DMS53 treated with DMSO at 0.1 percent for 48 hours (cell line): ENCODE measurements at regions not wholly inside any gene's neighbourhood (a gene's known extent, or its start where the extent isn't known, plus 50 kb on each side); places are given as distances from the start of the nearest gene placed in this dataset.
A peak's percentile ranks its signal among the peaks of the same experiment; 100 is the strongest.
"Not testable (repeated sequence)": the region's sequence is repeated elsewhere in the genome, so short reads cannot be mapped to it uniquely, and the experiment has no call there.

Experiments
- DNase-seq: peaks from one replicate; lab custom pipeline; 2025; ENCODE audit not compliant: unreplicated experiment; lab: John Stamatoyannopoulos, UW

DNA sequence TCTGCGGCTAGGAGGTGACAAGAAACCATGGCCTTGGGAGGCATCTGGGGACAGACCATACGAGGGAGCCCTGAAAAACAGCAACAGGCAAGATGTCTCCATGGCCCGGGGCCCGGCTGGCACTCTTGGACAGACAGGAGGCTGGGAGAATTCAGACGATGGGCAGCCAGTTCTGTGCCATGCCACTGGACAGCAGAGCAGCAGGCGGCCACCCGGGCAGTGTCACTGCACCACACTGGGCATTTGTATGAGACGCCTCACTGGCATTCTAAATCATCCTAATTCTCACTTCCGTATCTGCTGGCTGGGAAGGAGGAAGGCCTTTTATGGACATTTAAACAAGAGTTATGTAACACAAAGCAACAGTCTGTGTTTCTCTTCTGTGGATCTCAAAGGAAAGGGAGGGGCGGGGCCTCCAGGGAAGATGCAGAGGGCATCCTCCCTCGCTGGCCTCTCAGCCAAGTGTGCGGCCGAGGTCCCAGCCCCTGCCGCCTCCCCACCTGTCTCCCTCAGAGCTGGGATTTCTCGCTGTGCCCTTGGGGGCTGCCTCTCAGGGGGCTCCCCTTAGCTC, 350.3 kb downstream of the SHANK2 start:
- no peak for DNase-seq

DNA sequence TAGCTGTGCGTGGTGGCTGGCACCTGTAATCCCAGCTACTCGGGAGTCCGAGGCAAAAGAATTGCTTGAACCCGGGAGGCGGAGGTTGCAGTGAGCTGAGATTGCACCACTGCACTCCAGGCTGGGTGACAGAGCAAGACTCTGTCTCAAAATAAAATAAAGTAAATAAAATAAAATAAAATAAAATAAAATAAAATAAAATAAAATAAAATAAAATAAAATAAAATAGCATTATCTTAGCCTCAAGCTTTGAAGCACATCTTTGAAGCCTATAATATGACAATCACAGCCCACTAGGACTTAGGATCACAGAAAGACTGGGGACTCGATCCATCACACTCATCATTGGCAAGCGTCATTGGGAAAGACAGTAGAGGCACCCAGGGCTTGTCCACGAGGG, 349.1 kb downstream of the SHANK2 start:
- not testable (repeated sequence) for DNase-seq

DNA sequence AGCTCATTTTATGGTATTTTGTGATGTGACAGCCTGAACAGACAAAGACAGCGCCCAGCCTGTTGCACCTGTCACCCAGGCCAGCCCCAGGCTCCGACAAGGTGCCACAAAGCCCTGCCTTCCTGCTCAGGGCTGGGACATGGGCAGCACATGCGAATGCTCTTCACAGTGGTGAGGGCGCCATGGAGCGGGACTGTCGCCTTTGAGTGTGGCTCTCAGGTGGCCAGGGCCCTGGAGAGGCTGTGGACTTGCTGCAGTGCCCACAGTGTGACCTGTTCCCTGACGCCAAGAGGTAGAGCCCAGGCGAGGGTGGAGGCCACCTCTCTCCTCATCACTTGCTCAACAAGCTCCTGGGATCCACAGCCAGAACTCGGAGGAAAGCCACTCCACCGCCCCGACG, 346.3 kb downstream of the SHANK2 start:
- DNase-seq, result no peak

DNA sequence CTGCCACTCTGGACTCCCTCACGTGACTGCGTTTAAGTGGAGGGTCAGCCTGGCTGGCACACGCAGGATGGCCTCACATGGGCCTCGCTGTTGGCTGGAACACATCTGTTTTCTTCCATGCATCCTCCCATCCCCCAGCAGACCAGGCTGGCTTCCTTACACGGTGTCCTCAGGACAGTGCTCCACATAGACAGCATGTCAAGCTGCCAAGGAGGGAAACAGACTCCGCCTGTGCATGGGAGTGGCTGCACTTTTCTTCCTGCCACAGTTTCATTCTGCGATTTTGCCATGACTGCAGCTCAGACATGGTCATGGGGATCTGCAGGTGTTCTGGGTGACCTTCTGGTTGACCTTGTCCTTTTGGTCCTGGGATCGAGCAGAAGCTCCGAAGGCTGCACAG, 344.2 kb downstream of the SHANK2 start:
- DNase-seq, result no peak

DNA sequence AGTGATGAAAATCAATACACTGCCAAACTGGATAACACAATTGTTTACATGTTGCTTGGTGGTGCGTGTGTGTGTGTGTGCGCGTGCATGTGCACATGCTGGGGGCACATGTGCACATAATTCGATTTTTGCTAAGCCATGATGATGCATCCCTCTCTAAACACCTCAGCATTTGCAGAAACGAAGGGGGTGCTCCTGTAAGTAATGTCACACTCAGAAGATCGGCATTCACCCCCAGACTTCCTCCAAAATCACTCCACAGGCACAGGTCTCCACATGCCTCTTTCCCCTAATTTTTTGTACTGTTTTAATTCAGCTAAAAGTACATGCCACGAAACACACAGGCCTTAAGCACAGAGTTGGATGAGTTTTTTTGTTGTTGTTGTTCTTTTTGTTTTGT, 341.5 kb downstream of the SHANK2 start:
- no peak for DNase-seq

DNA sequence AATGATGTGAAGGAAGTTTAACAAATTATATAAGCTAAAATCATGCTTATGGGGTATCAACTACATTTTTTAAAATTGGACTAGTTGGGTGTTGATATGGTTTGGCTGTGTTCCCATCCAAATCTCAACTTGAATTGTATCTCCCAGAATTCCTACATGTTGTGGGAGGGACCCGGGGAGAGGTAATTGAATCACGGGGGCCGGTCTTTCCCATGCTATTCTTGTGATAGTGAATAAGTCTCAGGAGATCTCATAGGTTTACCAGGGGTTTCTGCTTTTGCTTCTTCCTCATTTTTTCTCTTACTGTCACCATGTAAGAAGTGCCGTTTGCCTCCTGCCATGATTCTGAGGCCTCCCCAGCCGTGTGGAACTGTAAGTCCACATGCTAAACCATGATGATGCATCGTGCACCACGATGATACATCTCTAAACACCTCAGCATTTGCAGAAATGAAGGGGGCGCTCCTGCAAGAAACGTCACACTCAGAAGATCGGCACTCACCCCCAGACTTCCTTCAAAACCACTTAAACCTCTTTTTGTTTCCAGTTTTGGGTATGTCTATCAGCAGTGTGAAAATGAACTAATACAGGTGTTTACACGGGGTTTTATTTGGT, 340.0 kb downstream of the SHANK2 start:
- DNase-seq, result no peak

DNA sequence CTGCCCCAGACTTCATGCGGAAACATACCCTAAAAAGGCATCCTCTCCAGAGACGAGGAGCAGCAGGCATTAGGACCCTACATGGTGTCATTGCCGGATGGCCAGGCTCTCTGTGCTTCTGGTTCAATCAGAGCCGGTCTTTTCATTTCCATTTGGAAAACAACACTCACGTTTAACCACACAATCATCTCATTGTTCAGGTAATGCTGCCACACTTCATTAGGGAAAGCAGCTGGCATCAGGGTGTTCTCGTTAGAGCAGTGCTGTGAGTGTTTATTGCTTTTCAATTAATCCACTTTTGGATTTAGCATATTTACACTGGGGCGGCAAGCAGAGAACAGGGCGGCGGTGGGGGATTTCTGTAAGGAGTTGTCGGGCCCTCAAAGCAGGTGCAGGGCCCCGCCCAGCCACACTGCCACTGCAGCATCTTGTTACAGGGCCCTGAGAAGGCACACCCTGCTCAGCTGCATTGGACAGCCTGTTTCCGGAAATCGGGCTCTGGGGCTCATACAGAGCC, 338.6 kb downstream of the SHANK2 start:
- peak; percentile 18 for DNase-seq

DNA sequence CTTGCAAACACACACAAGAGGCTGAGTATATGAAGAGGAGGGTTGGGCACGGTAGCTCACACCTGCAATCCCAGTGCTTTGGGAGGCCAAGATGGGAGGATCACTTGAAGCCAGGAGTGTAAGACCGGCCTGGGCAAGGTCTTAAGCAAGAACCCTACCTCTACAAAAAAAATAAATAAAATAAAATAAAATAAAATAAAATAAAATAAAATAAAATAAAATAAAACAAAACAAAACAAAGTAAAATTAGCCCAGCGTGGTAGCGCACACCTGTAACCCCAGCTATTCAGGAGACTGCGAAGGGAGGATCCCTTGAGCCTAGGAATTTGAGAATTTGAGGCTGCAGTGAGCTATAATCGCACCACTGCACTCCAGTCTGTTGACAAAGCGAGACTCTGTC, 337.9 kb downstream of the SHANK2 start:
- DNase-seq, result no peak

DNA sequence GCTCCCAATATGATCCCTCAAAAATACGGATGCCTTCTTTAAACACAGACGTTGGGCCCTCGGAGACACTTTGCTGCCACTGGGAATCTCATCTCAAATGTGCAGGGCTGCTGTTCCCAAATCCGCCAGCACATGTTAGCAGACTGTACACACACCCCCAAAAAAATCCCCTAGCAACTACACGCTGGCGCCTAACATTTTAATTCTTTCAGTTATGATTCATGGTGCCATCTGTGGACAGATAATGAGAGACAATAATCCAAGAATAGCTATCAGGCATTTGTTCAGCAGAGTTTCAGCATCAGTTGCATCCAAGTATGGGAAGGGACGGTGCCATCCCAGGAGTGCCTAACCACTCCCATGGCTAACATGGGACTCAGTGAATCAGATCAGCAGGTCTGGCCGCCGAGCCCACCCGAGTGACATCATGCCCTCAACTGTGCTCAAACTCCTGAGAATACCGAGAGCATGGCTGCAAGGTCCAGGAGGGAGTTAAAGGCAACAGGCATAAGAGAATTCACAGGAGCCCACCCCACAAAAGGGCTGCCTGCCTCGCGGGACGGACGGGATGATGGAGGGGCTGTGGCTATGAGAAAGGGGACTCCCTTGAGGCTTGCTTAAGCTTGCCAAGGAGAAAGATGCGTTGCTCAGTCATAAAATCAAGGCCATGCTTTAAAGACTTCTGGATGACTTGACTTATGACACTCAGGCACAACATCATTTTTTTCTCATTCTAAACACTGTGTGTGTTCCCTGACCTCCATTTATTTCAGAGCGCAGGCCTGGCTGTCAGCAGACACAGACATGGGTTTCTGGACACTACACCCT, 337.0 kb downstream of the SHANK2 start:
- no peak for DNase-seq

DNA sequence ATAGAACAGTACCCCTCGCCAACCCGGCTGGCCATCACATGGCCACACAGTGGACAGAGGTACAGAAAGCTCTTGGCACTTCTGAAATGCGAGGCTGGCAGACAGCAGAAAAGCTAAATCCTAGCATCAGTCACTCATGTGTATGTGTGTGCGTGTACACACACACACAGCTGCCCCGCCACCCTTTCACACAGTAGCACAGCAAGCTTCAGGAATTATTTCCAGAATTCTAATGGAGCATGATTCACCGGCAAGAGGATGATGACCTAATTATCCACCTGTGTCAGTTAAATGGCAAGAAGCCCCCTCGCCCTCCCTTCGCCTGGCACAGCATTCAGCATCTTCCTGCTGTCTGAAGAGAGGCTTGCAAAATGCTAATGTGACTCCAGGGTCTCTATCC, 336.0 kb downstream of the SHANK2 start:
- DNase-seq, result no peak

DNA sequence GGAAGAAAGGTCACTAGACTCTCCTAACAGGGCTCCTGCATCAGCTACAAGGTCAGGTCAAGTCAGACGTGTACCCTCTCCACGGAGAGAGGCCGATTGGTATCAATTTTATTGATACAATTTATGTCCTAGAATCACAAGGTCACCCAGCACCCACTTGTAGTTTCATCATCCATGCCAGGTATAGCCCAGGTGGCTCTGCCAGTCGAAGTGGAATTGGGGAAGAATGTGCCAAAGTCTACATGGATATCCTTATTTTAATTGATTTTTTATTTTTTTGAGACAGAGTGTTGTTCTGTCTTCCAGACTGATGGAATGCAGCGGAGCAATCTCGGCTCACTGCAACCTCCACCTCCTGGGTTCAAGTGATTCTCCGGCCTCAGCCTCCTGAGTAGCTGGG, 334.1 kb downstream of the SHANK2 start:
- DNase-seq, result no peak

DNA sequence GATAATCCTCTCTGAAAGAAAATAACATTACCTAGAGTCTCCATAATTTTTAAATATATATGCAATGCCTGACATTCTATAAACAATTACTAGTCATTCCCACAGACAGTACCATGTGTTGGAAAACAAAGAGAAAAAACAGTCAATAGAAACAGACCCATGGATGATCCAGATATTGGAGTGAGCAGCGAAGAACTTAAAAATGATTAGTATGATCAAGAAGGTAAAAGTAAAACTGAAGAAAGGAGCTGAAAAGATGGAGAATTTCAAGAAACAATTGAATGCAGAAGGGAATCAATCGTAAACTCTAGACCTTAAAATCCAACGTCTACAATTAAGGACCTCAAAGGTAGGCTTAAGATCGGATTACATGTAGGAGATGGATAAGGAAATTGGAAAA, 330.6 kb downstream of the SHANK2 start:
- DNase-seq, result no peak

DNA sequence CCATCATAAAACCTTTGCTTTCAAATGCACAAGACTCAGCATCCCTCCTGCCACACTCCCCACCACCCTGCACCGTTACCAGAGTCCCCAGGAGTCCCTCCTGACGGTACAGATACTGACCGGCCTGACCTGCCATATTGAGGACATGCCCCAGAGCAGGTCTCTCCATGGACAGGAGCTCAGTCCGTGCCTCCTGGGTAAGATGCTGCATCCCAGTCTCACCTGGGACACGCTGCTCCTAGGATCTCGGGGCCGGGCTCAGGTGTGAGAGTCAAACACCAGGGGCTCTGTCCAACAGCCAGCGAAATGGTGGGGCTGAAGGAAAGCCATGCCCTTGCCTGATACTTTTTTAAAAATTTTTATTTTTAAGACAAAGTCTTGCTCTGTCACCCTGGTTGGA, 328.3 kb downstream of the SHANK2 start:
- DNase-seq, result no peak

DNA sequence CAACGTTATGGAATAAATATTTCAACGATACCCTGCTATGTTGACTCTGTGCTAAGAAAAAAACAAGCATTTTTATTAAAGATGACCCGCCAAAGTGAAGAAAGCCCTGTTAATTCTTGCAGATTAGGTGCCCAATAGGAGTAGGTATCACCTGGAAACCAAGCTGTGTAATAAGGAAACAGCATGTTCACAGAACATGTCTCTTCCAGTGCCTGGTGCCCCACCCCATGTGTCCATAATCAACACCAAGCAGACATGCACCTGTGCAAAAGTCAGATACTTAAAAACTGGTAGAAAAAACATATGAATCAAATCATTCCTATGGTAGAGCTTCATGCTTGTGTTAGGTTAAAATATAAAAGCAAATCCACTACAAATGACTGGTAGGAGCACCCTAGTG, 327.1 kb downstream of the SHANK2 start:
- no peak for DNase-seq

DNA sequence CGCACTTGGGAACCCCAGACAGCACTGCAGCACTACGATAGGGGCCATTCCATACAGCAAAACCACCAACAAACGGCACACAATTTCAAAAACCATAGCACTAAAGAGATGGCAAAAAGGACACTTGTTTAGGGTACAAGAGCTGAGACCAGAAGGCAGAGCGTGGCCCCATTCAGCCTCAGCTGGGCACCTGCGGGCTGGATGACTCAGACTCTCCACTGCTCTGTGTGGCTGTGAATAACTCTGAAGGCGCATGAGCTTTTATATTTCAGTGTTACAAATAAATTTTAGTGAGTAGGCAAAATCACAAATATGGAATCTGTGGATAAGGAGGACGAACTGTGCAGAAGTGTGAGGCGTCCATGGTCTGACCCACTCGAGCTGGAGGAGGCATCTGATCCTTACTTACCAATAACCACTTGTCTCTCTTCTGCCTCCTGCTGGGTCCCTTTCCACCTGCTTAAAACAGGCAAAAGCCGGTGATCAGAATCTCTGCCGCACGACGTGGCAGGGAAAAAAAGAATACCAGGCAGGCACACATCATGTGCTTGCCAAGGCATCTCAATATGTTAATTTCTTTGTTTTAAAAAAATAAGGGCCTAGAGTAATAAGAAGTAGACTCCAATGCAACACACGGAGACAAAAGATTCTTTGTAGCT, 325.7 kb downstream of the SHANK2 start:
- no peak for DNase-seq

DNA sequence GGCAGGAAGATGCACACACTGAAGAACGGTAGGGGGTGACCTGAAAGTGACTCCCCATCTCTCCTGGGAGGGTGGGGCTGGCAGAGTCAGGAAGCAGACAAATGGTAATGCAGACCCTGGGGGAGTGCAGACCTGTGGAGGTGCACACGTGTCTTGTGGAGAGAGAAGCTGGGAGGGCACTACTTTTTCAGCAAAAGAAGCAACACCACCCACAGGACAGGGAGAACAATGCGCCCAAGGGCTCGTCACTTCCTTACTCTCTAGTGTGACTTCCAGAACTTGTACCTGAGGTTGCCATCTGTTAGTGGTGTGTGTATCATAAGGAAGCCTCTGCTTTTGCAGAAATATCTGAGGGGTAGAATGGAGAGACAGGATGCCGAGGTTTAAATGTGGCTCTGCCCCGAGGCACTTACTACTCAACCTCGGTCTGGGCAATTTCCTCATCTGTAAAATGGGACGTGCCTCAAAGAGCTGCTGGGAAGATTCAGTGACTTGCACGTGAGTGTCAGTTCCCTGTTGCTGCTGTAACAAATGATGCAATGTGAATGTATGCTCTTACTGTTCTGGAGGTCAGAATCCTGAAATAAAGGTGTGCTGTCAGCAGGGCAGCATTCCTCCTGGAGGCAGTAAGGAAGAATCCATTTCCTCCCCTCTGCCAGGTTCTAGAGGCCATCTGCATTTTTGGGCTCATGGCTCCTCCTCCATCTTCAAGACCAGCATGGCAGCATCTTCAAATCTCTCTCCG, 323.4 kb downstream of the SHANK2 start:
- DNase-seq, result no peak

DNA sequence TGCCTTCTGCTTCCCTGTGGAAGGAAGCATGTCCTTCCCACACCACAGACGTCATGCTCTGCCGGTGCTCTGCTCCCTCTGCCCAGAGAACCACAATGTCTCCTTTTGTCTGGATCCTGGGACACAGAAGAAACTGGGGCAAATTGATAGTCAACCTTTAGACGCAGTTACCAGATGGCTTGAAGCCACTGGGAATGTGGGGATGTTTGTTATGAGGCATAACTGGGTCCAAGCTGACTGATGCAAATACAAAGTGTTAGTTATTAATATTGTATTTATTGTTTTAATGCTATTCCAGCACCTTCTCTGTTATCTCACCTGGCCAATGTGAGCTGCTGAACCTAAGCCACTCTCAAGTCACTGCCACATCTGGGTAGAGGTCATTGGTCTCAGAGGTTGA, 322.2 kb downstream of the SHANK2 start:
- DNase-seq, result no peak

DNA sequence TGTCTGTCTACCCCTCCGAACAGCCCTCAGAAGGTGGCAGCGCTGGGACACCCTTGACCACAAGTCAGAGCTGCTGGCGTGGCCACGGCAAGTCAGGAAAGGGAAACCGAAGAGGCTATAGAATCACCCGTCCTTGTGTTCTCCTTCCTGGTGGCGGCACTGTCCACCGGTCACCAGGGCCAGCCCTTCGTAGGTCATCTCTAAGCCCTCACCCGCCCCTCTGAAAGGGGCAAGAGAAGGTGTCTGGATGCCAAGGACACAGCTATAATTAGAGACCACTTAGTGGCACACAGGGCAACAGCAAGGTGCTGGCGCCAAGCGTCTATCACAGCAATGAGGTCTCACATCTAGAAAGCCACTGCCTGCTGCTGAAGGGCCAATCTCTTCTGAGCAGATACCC, 320.9 kb downstream of the SHANK2 start:
- no peak for DNase-seq

DNA sequence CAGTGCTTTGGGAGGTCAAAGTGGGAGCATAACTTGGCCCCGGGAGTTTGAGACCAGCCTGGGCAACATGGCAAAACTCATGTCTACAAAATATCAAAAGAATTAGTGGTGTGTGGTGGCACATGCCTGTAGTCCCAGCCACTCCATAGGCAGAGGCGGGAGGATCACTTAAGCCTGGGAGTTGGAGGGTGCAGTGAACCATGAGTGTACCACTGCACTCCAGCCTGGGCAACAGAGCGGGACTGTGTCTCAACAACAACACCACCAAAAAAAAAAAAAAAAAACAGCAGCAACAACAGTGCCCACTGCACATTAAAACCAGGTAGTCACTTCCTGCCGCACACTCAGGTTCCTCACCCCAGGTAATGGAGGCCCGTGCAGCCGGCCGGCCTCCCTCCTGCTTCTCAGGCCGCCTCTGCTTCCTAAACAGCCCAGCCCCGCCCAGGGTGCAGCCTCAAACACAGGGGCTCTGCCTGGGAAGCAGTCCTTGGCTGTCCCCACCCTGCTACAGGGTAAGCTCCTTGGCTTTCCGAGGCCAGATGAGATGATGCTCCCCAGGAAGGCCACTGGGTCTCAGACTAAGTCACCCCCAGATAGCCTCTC, 318.3 kb downstream of the SHANK2 start:
- no peak for DNase-seq

DNA sequence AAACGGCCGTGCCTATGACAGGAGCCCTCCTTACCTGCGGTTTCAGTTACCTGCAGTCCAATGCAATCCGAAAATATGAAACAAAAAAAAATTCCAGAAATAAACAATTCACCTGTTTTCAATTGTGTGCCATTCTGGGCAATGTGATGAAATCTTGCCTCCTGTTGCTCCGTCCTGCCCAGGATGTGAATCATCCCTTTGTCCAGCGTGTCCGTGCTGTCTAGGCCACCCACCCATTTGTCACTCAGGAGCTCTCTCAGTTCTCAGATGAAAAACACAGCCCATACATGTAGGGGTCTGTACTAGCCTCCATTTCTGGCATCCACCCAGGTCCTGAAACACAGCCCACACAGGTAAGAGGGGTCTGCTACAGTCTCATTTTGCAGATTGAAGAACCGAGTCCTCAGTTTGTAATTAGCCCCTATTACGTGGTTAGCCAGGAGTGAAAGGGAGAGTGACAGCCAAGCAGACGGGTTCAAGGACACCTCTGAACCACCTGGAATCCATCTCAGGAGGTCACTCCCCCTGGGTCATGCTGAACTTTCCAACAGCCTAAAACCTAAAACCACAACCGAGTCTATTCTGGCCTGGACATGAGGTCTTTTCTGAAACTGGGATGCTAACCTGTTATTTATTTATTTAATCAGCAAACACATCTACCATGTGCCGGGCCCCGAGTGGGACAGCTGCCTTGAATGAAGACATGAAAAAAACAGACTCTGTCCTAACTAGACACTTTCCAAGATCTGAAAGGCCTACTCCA, 317.2 kb downstream of the SHANK2 start:
- DNase-seq, result no peak
